HEK293 (cell line): ENCODE measurements at regions not wholly inside any gene's neighbourhood (a gene's known extent, or its start where the extent isn't known, plus 50 kb on each side); places are given as distances from the start of the nearest gene placed in this dataset.
"Not testable (repeated sequence)": the region's sequence is repeated elsewhere in the genome, so short reads cannot be mapped to it uniquely, and the experiment has no call there.

ENCODE experiments used
- CTCF ChIA-PET: fragments of 350-600 bp; formaldehyde crosslinking; extraction: SDS; loops from one replicate; lab custom pipeline; 2021; ENCODE audit warnings: antibody characterized with exemption; lab: Yijun Ruan, JAX
- POLR2A ChIA-PET: fragments of 300-600 bp; formaldehyde crosslinking; extraction: SDS; loops from one replicate; lab custom pipeline; 2020; ENCODE audit warnings: antibody characterized with exemption, inconsistent platforms; lab: Yijun Ruan, JAX
- H3K27ac ChIP-seq: fragments of 200-500 bp; sonication (Bioruptor generic); 2 replicates; pipeline ENCODE4 v1.5.1; 2014; ENCODE audit warnings: low read depth, low read length, control low read depth, inconsistent platforms; ENCODE audit errors: extremely low read depth
- H3K36me3 ChIP-seq, 2 experiments: fragments of 200-500 bp in 1 of 2; sonication (Bioruptor generic) in 1 of 2; 1 replicate in 1 of 2; 2 replicates in 1 of 2; pipeline ENCODE4 v1.5.1; 2014 to 2017; ENCODE audit warnings: inconsistent platforms in 2 of 2, low read length in 2 of 2; ENCODE audit not compliant: control insufficient read depth in 2 of 2, insufficient read depth in 1 of 2
- H3K4me1 ChIP-seq: fragments of 200-500 bp; sonication (Bioruptor generic); 2 replicates; pipeline ENCODE4 v1.5.1; 2014; ENCODE audit warnings: mild to moderate bottlenecking, low read length, inconsistent platforms; ENCODE audit not compliant: control insufficient read depth, insufficient read depth
- H3K4me3 ChIP-seq: 2 replicates; pipeline ENCODE4 v1.5.1; 2011; ENCODE audit warnings: low read depth, mild to moderate bottlenecking, control low read depth, low read length, moderate library complexity
- H3K9me3 ChIP-seq: fragments of 200-500 bp; sonication (Bioruptor generic); 2 replicates; pipeline ENCODE4 v1.5.1; 2014; ENCODE audit warnings: low read depth, low read length, inconsistent platforms; ENCODE audit not compliant: control insufficient read depth, insufficient read depth
- GLI2 ChIP-seq: fragments of 450-650 bp; formaldehyde crosslinking; IDR thresholded peaks from 2 replicates; pipeline ENCODE4; 2017; ENCODE audit warnings: missing biosample characterization, missing genetic modification characterization, low read depth, borderline replicate concordance
- KLF1 ChIP-seq: fragments of 450-650 bp; formaldehyde crosslinking; IDR thresholded peaks from 2 replicates; pipeline ENCODE4 v1.5.1; 2016; ENCODE audit warnings: missing biosample characterization, missing genetic modification characterization
- PRDM1 ChIP-seq: fragments of 450-650 bp; formaldehyde crosslinking; IDR thresholded peaks from 2 replicates; pipeline ENCODE4; 2016; ENCODE audit warnings: missing biosample characterization, missing genetic modification characterization
- SCRT1 ChIP-seq: fragments of 450-650 bp; formaldehyde crosslinking; IDR thresholded peaks from 2 replicates; pipeline ENCODE4 v1.5.1; 2016; ENCODE audit warnings: missing biosample characterization, missing genetic modification characterization, borderline replicate concordance
- ZNF121 ChIP-seq: fragments of 450-650 bp; formaldehyde crosslinking; IDR thresholded peaks from 2 replicates; pipeline ENCODE4 v1.5.1; 2016; ENCODE audit warnings: missing biosample characterization, missing genetic modification characterization
- ZNF146 ChIP-seq: fragments of 450-650 bp; formaldehyde crosslinking; IDR thresholded peaks from 2 replicates; pipeline ENCODE4 v1.5.1; 2016; ENCODE audit warnings: missing biosample characterization, missing genetic modification characterization
- ZNF335 ChIP-seq: fragments of 450-650 bp; formaldehyde crosslinking; conservative IDR thresholded peaks from 2 replicates; pipeline ENCODE4 v1.5.1; 2016; ENCODE audit warnings: missing biosample characterization, missing genetic modification characterization
- ZNF514 ChIP-seq: fragments of 450-650 bp; formaldehyde crosslinking; IDR thresholded peaks from 2 replicates; pipeline ENCODE4 v1.5.1; 2016; ENCODE audit warnings: missing biosample characterization, missing genetic modification characterization
- ZNF544 ChIP-seq: fragments of 450-650 bp; formaldehyde crosslinking; IDR thresholded peaks from 2 replicates; pipeline ENCODE4 v1.5.0; 2017; ENCODE audit warnings: missing biosample characterization, missing genetic modification characterization
- ZNF664 ChIP-seq: fragments of 450-650 bp; formaldehyde crosslinking; IDR thresholded peaks from 2 replicates; pipeline ENCODE4 v1.5.1; 2016; ENCODE audit warnings: missing biosample characterization, missing genetic modification characterization
- ZSCAN16 ChIP-seq: fragments of 450-650 bp; formaldehyde crosslinking; IDR thresholded peaks from 2 replicates; pipeline ENCODE4 v1.5.1; 2016; ENCODE audit warnings: missing biosample characterization, missing genetic modification characterization
- ZSCAN30 ChIP-seq: fragments of 450-650 bp; IDR thresholded peaks from 2 replicates; pipeline ENCODE4 v1.5.1; 2018; ENCODE audit warnings: missing biosample characterization, mild to moderate bottlenecking, missing genetic modification characterization, moderate library complexity
- TF ChIP-seq, protein P1 (sequence below): fragments of 450-650 bp; formaldehyde crosslinking; conservative IDR thresholded peaks from 2 replicates; pipeline ENCODE4 v1.5.1; 2016; ENCODE audit warnings: low read depth, missing biosample characterization, missing genetic modification characterization
- TF ChIP-seq, protein P2 (sequence below): fragments of 450-650 bp; formaldehyde crosslinking; IDR thresholded peaks from 2 replicates; pipeline ENCODE4 v1.5.1; 2017; ENCODE audit warnings: missing biosample characterization, missing genetic modification characterization
- TF ChIP-seq, protein P3 (sequence below): fragments of 450-650 bp; formaldehyde crosslinking; IDR thresholded peaks from 2 replicates; pipeline ENCODE4 v1.5.1; 2016; ENCODE audit warnings: missing biosample characterization, missing genetic modification characterization

DNA sequence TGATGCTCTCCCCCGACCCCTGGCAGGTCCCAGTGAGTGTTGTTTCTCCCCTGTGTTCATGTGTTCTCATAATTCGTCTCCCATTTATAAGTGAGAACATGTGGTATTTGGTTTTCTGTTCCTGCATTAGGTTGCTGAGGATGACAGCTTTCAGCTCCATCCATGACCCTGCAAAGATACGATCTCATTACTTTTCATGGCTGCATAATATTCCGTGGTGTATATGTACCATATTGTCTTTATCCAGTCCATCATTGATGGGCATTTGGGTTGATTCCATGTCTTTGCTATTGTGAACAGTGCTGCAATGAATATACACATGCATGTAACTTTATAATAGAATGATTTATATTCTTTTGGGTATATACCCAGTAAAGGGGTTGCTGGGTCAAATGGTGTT is 321.5 kb downstream of the EMP1 start:
- H3K4me3 ChIP-seq, POLR2A ChIA-PET, H3K4me1 ChIP-seq, H3K27ac ChIP-seq, H3K36me3 ChIP-seq, H3K9me3 ChIP-seq: not testable (repeated sequence)
- CTCF ChIA-PET: interaction anchor here (0.6 to 0.7 kb wide), 2 partner anchors 16 to 260 kb away, joined by 3 read pairs; no protein-coding TSS in a partner anchor
- peak; percentile 75 for TF ChIP-seq ZNF146 (tag by site-specific recombination)

DNA sequence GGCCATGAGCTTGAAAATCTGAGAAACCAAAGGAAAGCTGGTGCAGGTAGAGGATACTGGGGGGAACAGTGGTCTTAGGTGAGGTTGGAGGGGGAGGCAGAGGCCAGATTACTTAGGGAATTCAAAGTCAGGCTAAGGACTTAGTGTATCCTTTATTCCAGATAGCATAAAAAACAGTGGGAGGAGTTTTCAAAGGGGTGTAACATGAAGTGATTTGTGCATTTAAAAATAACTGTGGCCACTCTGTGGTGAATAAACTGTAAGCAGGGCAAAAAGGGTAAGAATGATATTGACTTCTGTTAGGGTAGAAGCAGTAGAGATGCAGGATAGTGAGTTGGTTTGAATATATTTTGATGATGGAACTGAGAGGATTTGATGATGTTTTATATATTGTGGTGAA is 313.2 kb downstream of the EMP1 start:
- H3K4me1 ChIP-seq: no peaks in the 10 kb centered on the region
- no peak overlapping the region for H3K27ac ChIP-seq
- no peaks in the 10 kb centered on the region; the same call in 1 of the 2 replicates for H3K9me3 ChIP-seq
- CTCF ChIA-PET: interaction anchor here (3.0 kb wide), 1 partner anchor 25 kb away, joined by 16 read pairs; no protein-coding TSS in a partner anchor
- no peaks in the 10 kb centered on the region for H3K36me3 ChIP-seq
- POLR2A ChIA-PET: no interaction called here
- no peak overlapping the region for H3K4me3 ChIP-seq
- TF ChIP-seq KLF1 (tag by site-specific recombination): no peak
- TF ChIP-seq ZNF121 (tag by site-specific recombination): no peak
- TF ChIP-seq, protein P1, sequence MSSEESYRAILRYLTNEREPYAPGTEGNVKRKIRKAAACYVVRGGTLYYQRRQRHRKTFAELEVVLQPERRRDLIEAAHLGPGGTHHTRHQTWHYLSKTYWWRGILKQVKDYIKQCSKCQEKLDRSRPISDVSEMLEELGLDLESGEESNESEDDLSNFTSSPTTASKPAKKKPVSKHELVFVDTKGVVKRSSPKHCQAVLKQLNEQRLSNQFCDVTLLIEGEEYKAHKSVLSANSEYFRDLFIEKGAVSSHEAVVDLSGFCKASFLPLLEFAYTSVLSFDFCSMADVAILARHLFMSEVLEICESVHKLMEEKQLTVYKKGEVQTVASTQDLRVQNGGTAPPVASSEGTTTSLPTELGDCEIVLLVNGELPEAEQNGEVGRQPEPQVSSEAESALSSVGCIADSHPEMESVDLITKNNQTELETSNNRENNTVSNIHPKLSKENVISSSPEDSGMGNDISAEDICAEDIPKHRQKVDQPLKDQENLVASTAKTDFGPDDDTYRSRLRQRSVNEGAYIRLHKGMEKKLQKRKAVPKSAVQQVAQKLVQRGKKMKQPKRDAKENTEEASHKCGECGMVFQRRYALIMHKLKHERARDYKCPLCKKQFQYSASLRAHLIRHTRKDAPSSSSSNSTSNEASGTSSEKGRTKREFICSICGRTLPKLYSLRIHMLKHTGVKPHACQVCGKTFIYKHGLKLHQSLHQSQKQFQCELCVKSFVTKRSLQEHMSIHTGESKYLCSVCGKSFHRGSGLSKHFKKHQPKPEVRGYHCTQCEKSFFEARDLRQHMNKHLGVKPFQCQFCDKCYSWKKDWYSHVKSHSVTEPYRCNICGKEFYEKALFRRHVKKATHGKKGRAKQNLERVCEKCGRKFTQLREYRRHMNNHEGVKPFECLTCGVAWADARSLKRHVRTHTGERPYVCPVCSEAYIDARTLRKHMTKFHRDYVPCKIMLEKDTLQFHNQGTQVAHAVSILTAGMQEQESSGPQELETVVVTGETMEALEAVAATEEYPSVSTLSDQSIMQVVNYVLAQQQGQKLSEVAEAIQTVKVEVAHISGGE (tag by site-specific recombination): no peak
- TF ChIP-seq ZNF544 (tag by site-specific recombination): no peak
- no peak for TF ChIP-seq ZNF335 (tag by site-specific recombination)
- no peak for TF ChIP-seq PRDM1 (tag by site-specific recombination)
- TF ChIP-seq ZNF664 (tag by site-specific recombination): no peak

DNA sequence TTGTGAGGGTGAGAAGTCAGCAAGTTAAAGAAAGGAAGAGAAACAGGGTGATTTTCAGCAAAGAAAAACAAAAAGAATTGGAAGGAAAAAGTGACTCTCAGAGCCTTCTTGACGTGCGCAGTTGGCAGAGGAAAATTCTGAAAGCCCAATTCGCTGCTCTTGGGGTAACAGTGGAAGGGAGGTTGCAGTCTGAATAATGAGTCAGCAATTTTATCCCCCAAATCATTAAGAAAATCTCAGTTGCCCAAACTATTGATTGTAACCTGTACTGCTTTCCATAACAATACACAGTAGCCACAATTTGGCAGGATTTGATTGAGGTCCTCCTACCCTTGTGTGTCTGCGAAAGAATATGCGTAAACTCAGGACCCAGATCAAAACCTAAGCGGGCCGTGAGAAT is 309.1 kb downstream of the EMP1 start:
- no peak overlapping the region for H3K4me3 ChIP-seq
- CTCF ChIA-PET: interaction anchor here (0.7 kb wide), 1 partner anchor 9 kb away, joined by 3 read pairs; no protein-coding TSS in a partner anchor
- H3K4me1 ChIP-seq: no peaks in the 10 kb centered on the region
- H3K9me3 ChIP-seq: no peaks in the 10 kb centered on the region
- TF ChIP-seq, protein P2, sequence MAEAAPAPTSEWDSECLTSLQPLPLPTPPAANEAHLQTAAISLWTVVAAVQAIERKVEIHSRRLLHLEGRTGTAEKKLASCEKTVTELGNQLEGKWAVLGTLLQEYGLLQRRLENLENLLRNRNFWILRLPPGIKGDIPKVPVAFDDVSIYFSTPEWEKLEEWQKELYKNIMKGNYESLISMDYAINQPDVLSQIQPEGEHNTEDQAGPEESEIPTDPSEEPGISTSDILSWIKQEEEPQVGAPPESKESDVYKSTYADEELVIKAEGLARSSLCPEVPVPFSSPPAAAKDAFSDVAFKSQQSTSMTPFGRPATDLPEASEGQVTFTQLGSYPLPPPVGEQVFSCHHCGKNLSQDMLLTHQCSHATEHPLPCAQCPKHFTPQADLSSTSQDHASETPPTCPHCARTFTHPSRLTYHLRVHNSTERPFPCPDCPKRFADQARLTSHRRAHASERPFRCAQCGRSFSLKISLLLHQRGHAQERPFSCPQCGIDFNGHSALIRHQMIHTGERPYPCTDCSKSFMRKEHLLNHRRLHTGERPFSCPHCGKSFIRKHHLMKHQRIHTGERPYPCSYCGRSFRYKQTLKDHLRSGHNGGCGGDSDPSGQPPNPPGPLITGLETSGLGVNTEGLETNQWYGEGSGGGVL (tag by site-specific recombination): no peak
- TF ChIP-seq SCRT1 (tag by site-specific recombination): no peak
- no peak for TF ChIP-seq GLI2 (tag by site-specific recombination)
- TF ChIP-seq ZSCAN16: no peak
- TF ChIP-seq, protein P3, sequence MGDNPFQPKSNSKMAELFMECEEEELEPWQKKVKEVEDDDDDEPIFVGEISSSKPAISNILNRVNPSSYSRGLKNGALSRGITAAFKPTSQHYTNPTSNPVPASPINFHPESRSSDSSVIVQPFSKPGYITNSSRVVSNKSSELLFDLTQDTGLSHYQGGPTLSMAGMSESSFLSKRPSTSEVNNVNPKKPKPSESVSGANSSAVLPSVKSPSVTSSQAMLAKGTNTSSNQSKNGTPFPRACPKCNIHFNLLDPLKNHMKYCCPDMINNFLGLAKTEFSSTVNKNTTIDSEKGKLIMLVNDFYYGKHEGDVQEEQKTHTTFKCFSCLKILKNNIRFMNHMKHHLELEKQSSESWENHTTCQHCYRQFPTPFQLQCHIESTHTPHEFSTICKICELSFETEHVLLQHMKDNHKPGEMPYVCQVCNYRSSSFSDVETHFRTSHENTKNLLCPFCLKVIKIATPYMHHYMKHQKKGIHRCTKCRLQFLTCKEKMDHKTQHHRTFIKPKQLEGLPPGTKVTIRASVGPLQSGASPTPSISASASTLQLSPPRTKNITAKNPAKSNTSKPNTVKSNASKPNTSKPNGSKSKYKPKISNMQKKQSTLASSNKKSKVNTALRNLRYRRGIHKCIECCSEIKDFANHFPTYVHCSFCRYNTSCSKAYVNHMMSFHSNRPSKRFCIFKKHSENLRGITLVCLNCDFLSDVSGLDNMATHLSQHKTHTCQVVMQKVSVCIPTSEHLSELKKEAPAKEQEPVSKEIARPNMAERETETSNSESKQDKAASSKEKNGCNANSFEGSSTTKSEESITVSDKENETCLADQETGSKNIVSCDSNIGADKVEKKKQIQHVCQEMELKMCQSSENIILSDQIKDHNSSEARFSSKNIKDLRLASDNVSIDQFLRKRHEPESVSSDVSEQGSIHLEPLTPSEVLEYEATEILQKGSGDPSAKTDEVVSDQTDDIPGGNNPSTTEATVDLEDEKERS (tag by site-specific recombination): no peak
- TF ChIP-seq ZSCAN30 (tag by site-specific recombination): no peak
- no peak for TF ChIP-seq ZNF514 (tag by site-specific recombination)
- no peaks in the 10 kb centered on the region for H3K36me3 ChIP-seq
- no peak overlapping the region for H3K27ac ChIP-seq
- POLR2A ChIA-PET: no interaction called here
